ENCODE measurements at regions not wholly inside any gene's neighbourhood (a gene's known extent, or its start where the extent isn't known, plus 50 kb on each side); places are given as distances from the start of the nearest gene placed in this dataset.
"Not testable (repeated sequence)": the region's sequence is repeated elsewhere in the genome, so short reads cannot be mapped to it uniquely, and the experiment has no call there.

DNA sequence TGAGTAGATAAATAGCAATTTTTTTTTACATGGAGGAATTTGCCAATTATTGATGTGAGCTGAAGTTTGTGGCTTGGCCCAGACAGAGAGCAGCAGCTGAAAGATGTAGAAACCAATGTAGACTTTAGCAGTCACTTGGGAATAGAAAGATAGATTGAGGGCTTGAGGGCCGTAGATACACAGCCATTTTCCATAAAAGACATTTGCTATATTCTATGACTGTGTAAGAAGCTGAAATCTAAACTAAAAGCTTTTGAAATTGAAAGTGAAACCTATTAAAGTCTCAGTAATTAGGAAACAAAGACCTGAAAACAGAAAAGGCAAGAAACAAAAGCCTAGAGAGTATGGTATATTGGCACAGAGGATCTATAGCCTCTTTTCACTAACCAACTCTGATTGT is 332.7 kb downstream of the CENPW start:
- intact Hi-C loops (cut with DNase I), result no loop called here
- H3K27me3 ChIP-seq, result no peaks in the 10 kb centered on the region
- peak; percentile 19 for ATAC-seq
- H3K9me3 ChIP-seq, result peaks cover 0 to 2% of the 10 kb centered on the region in 2 donors
- no peak overlapping the region for H3K27ac ChIP-seq
- H3K4me3 ChIP-seq, result no peak overlapping the region
- no peaks in the 10 kb centered on the region for H3K4me1 ChIP-seq
- H3K36me3 ChIP-seq, result no peaks in the 10 kb centered on the region
- TF ChIP-seq CTCF (IDR thresholded peaks at IDR 0.05), result no peak
- DNase-seq, result no peak

GRCh38 chr6:126673749-126674148 is 333.8 kb downstream of the CENPW start:
- H3K36me3 ChIP-seq; ATAC-seq; H3K4me1 ChIP-seq; H3K4me3 ChIP-seq; DNase-seq; H3K27ac ChIP-seq; H3K27me3 ChIP-seq; H3K9me3 ChIP-seq; intact Hi-C loops (cut with DNase I): not testable (repeated sequence)

- no peak overlapping the region for H3K4me3 ChIP-seq
- no peaks in the 10 kb centered on the region for H3K27me3 ChIP-seq
- H3K4me1 ChIP-seq, result no peaks in the 10 kb centered on the region
- peaks cover 0 to 7% of the 10 kb centered on the region in 2 donors for H3K9me3 ChIP-seq
- TF ChIP-seq CTCF (IDR thresholded peaks at IDR 0.05), result no peak
- H3K27ac ChIP-seq, result no peak overlapping the region
- intact Hi-C loops (cut with DNase I), result no loop called here
- H3K36me3 ChIP-seq, result no peaks in the 10 kb centered on the region
- no peak for DNase-seq
- ATAC-seq, result no peak
Measured at GRCh38 chr6:126682440-126682839, 342.5 kb downstream of the CENPW start.

- no peak for DNase-seq
- intact Hi-C loops (cut with DNase I), result no loop called here
- Histone ChIP-seq H3K27ac (no peak overlapping the region), H3K27me3 (no peaks in the 10 kb centered on the region), H3K9me3 (peaks cover 0 to 7% of the 10 kb centered on the region in 2 donors), H3K4me3 (no peak overlapping the region), H3K36me3 (no peaks in the 10 kb centered on the region), H3K4me1 (no peaks in the 10 kb centered on the region)
- ATAC-seq, result no peak
- no peak for TF ChIP-seq CTCF (IDR thresholded peaks at IDR 0.05)
Measured at GRCh38 chr6:126685182-126685581, 345.3 kb downstream of the CENPW start.

DNA sequence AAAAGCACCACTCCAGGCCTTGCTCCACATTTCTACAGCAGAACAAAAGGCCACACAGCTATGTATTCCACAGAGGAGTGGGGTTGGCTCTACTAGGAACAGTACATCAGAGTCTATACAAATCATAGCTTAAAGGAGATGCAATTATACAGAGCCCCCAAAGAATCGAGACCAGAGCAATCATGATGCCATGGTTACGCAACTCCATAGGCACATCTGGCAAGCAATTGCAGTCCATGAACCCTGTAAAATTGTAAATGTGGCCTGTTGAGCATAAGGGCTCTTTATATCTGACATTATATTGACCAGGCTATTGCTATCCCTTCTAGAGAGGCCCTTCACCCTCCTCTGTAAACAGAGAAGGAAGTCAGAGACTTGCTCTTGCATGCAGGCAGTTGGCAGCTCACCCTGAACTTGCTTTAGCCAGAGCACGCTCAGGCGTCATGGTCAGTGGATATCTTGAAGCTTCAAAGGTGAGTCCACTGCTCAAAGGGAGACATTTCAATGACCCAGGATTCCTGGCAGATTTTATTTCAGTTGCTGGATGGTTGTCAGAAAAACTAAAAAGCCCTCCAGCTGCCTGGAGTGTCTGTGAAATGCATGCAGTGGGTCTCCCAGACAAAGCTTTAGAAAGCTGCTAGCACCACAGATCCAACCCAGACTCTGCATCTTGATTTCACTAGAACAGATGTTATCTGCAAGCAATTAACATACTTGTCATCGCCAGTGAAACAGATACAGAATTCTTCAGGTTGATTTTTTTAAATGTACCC is 357.2 kb downstream of the CENPW start:
- H3K27ac ChIP-seq, result no peak overlapping the region
- ATAC-seq (peak; percentile 95), DNase-seq (peak in 2 of 4 donors; percentile 7 to 61)
- H3K36me3 ChIP-seq, result no peaks in the 10 kb centered on the region
- H3K4me3 ChIP-seq, result no peak overlapping the region
- intact Hi-C loops (cut with DNase I), result no loop called here
- no peaks in the 10 kb centered on the region for H3K4me1 ChIP-seq
- no peak for TF ChIP-seq CTCF (IDR thresholded peaks at IDR 0.05)
- peaks cover 0 to 4% of the 10 kb centered on the region in 2 donors for H3K9me3 ChIP-seq
- no peaks in the 10 kb centered on the region for H3K27me3 ChIP-seq
